GM18498 (cell line): ENCODE measurements at regions not wholly inside any gene's neighbourhood (a gene's known extent, or its start where the extent isn't known, plus 50 kb on each side); places are given as distances from the start of the nearest gene placed in this dataset.
"Not testable (repeated sequence)": the region's sequence is repeated elsewhere in the genome, so short reads cannot be mapped to it uniquely, and the experiment has no call there.

Experiments
- ATAC-seq: cut with Tn5 transposase; IDR thresholded peaks from one replicate; pipeline ENCODE4 v1.9.1; 2021; ENCODE audit warnings: mild to moderate bottlenecking, moderate library complexity; ENCODE audit not compliant: unreplicated experiment

GRCh38 chr6:170199716-170200115, 91.2 kb downstream of the DLL1 start:
- no peak for ATAC-seq

- ATAC-seq, result no peak
Measured at GRCh38 chr6:170198298-170198697, 92.6 kb downstream of the DLL1 start.

- ATAC-seq, result no peak
Measured at GRCh38 chr6:170193326-170193821, 97.5 kb downstream of the DLL1 start.

- no peak for ATAC-seq
Measured at GRCh38 chr6:170192905-170193304, 98.0 kb downstream of the DLL1 start.

- not testable (repeated sequence) for ATAC-seq
Measured at GRCh38 chr6:170192101-170192500, 98.8 kb downstream of the DLL1 start.

GRCh38 chr6:170190046-170190445, 100.8 kb downstream of the DLL1 start:
- ATAC-seq, result no peak

GRCh38 chr6:170189236-170189635, 101.6 kb downstream of the DLL1 start:
- ATAC-seq, result no peak

- no peak for ATAC-seq
Measured at GRCh38 chr6:170188571-170189001, 102.3 kb downstream of the DLL1 start.

- ATAC-seq, result no peak
Measured at GRCh38 chr6:170187669-170188566, 103.0 kb downstream of the DLL1 start.

GRCh38 chr6:170186941-170187668, 103.8 kb downstream of the DLL1 start:
- ATAC-seq, result no peak

GRCh38 chr6:170186006-170186935, 104.6 kb downstream of the DLL1 start:
- no peak for ATAC-seq

GRCh38 chr6:170185175-170185978, 105.5 kb downstream of the DLL1 start:
- no peak for ATAC-seq

GRCh38 chr6:170184316-170184715, 106.6 kb downstream of the DLL1 start:
- ATAC-seq, result no peak

GRCh38 chr6:170183521-170183920, 107.4 kb downstream of the DLL1 start:
- ATAC-seq, result no peak

GRCh38 chr6:170182781-170183120, 108.1 kb downstream of the DLL1 start:
- no peak for ATAC-seq

- no peak for ATAC-seq
Measured at GRCh38 chr6:170182093-170182780, 108.6 kb downstream of the DLL1 start.

GRCh38 chr6:170181338-170181690, 109.6 kb downstream of the DLL1 start:
- no peak for ATAC-seq

- ATAC-seq, result no peak
Measured at GRCh38 chr6:170180671-170181337, 110.1 kb downstream of the DLL1 start.
